Muscle of back (tissue), 3 donors: ENCODE measurements at regions not wholly inside any gene's neighbourhood (a gene's known extent, or its start where the extent isn't known, plus 50 kb on each side); places are given as distances from the start of the nearest gene placed in this dataset.

Experiments
- DNase-seq, 3 donors: peaks; one replicate each; pipeline versions ENCODE4 v3.0.0 to v3.0.0-alpha.2; 2013

DNA sequence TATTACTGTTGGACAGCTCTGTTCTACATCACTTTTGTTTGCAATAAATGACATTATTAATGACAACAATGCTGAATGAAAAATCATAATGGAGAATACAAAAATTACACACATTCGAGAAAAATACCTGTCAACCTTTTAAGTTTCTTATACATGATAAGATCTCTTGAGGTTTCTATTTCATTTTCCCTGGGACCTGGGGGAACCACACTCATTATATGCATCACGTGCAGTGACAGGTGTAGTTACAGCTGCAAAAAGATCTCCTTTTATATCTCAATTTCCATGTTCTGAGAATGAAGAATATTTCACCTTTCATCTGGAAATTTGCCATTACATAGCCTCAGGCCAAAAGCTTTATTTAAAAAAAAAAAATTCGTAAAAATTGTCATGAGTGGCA is 1347.0 kb upstream of the AGA start:
- DNase-seq = no peak

- DNase-seq = no peak
Observed at GRCh38 chr4:178799204-178799603, 1357.0 kb upstream of the AGA start.

GRCh38 chr4:178808106-178808505 is 1365.9 kb upstream of the AGA start:
- no peak for DNase-seq

DNA sequence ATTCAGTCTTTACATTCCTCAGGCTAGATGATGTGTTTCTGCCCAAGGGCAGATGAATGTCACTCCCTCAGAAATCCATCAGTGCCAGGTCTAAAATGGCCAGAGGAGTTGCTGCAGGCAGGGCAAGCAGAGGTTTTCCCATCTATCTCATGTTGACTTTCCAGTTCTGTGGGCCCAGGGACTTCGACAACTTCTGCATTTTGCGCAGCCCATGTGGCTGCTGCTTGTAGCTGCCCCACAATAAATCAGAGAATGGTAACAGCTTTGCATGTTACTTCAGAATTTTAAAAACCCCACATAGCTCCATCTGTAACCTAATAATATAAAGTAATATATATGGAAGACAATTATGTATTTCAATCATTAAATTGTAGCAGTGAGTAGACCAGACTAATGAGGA is 1367.7 kb upstream of the AGA start:
- DNase-seq = no peak

GRCh38 chr4:178811356-178811755 is 1369.1 kb upstream of the AGA start:
- no peak for DNase-seq

DNA sequence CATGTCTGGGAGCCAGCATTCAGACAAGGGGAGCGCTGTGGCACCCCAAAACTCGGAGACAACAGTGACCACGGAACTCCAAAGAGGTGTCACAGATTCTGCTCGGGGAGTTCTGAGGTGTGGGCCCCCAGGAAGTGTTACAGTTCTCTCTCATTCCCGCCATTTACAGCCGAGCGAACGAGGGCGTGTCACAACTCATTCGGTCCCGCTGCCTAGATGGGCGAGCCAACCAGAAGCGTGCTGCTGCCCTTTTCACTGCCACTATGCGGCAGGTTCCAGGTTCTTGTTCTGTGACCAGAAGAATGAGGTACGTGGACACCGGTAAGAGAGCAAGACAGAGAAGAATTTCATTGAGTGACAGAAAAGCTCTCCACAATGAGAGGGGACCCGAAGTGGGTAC is 1370.6 kb upstream of the AGA start:
- no peak for DNase-seq

DNA sequence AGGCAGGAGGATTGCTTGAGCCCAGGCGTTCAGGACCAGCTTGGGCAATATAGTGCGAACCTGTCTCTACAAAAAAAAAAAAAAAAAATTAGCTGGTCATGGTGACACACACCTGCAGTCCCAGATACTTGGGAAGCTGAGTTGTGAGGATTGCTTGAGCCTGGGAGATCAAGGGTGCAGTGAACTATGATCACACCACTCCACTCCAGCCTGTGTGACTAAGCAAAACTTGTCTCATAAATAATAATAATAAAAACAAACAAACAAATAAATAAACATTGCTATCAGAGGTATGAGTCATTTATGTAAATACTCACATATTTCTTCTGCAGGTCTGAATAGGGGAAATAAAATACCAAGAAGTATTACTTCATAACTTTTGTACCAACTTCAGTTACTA is 1372.7 kb upstream of the AGA start:
- DNase-seq = no peak

GRCh38 chr4:178823673-178824295 is 1381.5 kb upstream of the AGA start:
- DNase-seq = peak in 1 of 3 donors; percentile 38

GRCh38 chr4:178836865-178837264 is 1394.6 kb upstream of the AGA start:
- no peak for DNase-seq

DNA sequence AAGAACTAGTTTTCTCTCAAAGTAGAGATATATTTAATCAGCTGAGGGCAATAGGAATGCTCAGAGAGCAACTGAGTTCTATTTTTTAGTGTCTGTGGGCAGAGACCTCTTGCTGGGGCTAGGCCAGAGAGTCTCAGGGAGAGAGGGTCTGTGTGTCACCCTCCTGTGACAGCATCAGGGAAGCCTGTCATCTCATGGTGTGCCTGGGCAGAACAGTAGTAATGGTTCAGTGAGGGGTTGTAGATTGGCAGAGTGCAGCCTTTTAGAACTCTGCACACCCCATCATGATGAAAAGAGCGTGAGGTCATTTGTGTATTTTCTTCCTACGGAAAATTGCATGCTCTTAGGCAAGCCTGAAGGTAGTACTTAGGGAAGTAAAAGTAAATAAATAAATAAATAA is 1396.5 kb upstream of the AGA start:
- no peak for DNase-seq

DNA sequence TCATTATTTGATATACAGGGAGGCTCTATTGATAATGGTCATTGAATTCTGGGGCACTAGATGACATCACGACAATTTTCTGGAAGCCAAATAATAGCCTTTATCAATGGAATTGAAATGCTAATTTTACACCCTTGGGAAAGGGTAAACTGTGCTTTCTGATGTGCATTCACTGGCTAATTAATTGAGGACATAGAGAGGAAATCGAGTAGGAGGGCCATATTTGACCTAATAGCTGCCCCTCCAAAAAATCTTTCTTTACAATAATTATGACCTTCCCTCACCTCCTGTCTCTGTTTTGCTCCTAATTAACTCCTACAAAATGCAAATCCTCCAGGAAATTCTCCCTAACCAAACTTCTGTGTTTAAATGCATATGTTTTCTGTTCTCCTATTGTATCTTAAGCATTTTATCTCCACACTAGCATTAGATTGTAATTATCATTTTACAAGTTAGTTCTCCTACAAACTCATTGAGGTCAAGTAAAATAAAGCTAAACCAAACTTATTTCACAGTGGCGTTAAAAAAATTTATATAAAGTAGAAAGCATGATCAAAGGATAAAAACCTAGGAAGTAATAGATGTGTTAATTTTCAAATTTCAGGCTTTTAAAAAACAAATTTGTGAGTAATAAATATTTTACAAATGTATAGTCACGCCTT is 1414.0 kb upstream of the AGA start:
- DNase-seq = no peak

GRCh38 chr4:178871476-178871875 is 1429.2 kb upstream of the AGA start:
- no peak for DNase-seq

DNA sequence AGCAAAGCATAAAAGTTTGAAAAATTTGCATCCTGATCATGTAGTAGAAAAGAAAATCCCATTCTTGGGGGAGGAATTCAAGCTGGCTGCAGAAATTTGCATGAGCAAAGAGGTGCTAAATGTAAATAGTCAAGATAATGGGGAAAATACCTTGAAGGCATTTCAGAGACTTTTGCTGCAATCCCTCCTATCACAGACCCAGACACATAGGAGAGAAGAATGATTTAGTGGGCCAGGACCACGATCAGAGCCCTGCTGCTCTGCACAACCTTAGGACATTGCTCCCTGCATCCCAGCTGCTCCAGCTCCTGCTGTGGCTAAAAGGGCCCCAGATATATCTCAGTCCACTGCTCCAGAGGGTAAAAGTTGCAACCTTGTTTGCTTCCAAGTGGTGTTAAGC is 1439.7 kb upstream of the AGA start:
- no peak for DNase-seq

GRCh38 chr4:178894126-178894525 is 1451.9 kb upstream of the AGA start:
- DNase-seq = no peak

GRCh38 chr4:178899084-178899483 is 1456.8 kb upstream of the AGA start:
- DNase-seq = no peak

DNA sequence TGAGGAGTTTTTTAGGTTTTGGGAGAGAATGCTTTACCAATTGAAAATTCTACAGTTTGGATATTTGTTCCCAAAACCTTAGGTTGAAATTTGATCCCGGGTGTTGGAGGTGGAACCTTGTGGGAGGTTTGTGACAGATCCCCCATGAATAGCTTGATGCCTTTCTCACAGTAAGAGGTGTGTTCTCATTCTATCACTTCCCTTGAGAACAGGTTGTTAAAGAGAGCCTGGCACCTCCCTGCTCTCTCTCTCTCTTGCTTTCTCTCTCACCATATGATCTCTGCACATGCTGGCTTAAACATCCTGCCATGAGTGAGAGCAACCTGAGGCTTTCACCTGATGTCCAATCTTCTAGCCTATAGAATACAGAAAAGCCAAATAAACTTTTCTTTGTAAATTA is 1475.5 kb upstream of the AGA start:
- DNase-seq = no peak

DNA sequence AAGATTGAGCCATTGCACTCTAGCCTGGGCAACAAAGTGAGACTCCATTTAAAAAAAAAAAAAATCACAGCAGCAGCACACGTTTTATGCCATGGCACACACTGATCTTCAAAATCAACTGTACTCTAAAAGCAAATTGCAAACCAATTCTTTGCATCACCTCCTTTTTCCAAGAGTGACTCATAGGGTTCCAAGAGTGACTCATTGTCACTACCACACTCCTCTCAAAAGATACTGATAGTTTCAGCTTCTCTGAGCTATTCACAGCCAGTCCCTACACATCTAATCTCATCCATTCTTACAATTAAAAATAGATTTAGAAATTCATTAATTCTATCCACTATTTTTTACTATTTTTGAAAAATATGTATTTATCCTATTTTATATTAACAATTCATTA is 1494.9 kb upstream of the AGA start:
- DNase-seq = no peak

- no peak for DNase-seq
Observed at GRCh38 chr4:178941975-178942374, 1499.7 kb upstream of the AGA start.

- DNase-seq = no peak
Observed at GRCh38 chr4:178953447-178954120, 1511.3 kb upstream of the AGA start.

DNA sequence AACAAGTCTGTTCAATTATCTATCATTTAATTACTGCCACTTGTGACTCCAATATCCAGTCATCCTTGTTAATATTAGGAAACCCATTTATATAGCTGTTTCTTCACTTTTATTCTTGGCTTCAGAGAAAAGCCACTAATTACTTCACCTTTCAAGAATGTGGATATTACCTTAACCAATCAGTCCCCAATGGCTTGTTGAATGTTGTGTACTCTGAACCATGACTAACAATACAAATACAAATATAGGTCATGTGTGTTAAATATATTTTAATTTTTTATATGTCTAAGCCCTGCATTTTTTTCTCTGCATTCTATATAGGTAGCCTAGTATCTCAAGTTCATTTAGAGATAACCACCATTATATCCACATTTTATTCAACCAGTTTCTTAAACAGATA is 1513.4 kb upstream of the AGA start:
- no peak for DNase-seq

DNA sequence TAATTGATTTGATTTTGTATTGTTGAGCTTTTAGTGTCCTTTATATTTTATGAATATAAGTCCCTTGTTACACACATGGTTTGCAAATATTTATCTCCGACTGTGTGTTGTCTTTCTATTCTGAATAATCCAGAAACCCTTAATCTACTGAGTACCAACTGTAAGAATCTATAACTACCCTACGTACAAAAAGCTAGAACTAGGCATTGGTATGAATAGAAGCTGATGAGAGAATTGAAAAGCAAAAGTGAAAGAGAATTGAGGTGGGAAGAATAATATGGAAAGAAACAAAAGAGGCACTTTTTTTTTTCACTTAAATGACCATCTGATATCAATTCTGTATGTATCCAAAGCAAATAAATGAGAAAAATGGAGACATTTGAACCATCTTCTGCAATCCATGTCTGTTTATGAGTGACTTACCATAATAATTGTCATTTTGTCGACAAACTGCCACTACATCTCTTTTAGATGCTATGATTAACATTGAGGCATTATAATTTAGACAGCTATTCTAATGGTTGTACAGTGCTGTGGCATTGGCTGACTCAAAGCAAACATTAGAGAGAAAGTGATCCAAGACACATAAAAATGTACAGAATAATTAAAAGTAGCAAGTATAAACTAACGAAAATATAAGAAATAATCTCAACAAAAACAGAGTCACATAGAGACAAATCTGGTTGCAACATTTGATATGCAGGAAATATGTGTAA is 1516.6 kb upstream of the AGA start:
- DNase-seq = no peak

DNA sequence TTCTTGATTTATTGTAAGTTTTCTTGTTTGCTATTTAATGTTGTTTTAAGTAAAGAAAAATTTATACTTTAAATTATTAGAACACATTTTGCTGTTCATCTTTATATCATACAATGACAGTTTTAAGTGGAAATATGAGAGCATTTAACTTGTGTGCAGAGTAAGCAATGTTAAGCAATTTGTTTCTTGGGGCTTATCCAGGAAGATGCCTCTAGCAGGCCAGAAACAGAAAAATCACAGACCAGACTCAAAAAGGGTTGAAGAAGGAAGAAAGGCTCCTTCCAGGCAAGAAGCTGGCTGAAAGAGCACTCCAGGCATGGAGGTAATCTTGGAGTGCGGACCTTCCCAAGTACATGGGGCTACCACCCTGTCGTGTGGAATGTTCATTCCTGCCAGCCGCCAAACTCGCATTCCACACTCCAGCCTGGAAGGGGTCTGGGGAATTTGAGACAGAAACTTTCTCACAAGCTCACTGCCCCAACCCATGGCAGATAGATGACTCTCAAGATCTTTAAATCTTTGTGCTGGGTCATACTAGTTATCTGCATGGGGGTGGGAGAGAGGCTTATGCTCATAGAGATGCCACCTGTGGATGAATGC is 1521.3 kb upstream of the AGA start:
- DNase-seq = peak in 2 of 3 donors; percentile 10 to 37
